ENCODE measurements at regions not wholly inside any gene's neighbourhood (a gene's known extent, or its start where the extent isn't known, plus 50 kb on each side); places are given as distances from the start of the nearest gene placed in this dataset.

GRCh38 chr4:19566041-19566440 is 685.7 kb upstream of the SLIT2 start:
- no peaks in the 10 kb centered on the region for H3K9me3 ChIP-seq (ENCODE audit: control insufficient read depth, low read depth, low read length)
- peaks cover 0 to 1% (median 0%) of the 10 kb centered on the region in 3 experiments; a peak in 2 of 7 replicates for H3K36me3 Mint-ChIP-seq (ENCODE audit: insufficient read depth in 1 of 3, low read depth in 3 of 3)
- no peak for TF ChIP-seq CTCF (conservative IDR thresholded peaks at IDR 0.05)
- no peaks in the 10 kb centered on the region for H4K20me1 ChIP-seq (ENCODE audit: control insufficient read depth, insufficient read depth, insufficient read length)
- H3K79me2 ChIP-seq (ENCODE audit: insufficient read depth, low read length): no peaks in the 10 kb centered on the region
- H4K5ac ChIP-seq (ENCODE audit: insufficient read length, low read depth, low read length): no peak overlapping the region
- no peak overlapping the region for H2BK20ac ChIP-seq (ENCODE audit: low read depth, low read length, poor library complexity, severe bottlenecking)
- H3K4me1 ChIP-seq (ENCODE audit: insufficient read depth, low read length): no peaks in the 10 kb centered on the region
- H4K8ac ChIP-seq (replicated peaks; ENCODE audit: insufficient read length, low read depth, low read length): no peak overlapping the region
- no peaks in the 10 kb centered on the region for H3K4me1 Mint-ChIP-seq
- H2AK5ac ChIP-seq (ENCODE audit: insufficient read length, low read length): no peak overlapping the region
- H2BK15ac ChIP-seq (ENCODE audit: low read depth, low read length): no peak overlapping the region
- H3T11ph ChIP-seq (ENCODE audit: low read length): no peak overlapping the region
- H3K56ac ChIP-seq (ENCODE audit: insufficient read length, low read depth, low read length): no peak overlapping the region
- no peak overlapping the region for H2BK12ac ChIP-seq (ENCODE audit: insufficient read length, low read depth, low read length)
- no peak overlapping the region for H4K91ac ChIP-seq (ENCODE audit: insufficient read length, low read depth, low read length)
- no peaks in the 10 kb centered on the region for H3K27me3 Mint-ChIP-seq (ENCODE audit: low read depth)
- H2BK5ac ChIP-seq (ENCODE audit: insufficient read length, low read length): no peak overlapping the region
- no peak overlapping the region for H2AFZ ChIP-seq (ENCODE audit: low read length)
- H3K27me3 ChIP-seq (ENCODE audit: insufficient read depth, low read length): no peaks in the 10 kb centered on the region
- peaks cover 0 to 4% of the 10 kb centered on the region in 2 experiments; a peak in 4 of 5 replicates for H3K9me3 Mint-ChIP-seq
- H3K23ac ChIP-seq (ENCODE audit: insufficient read length, low read depth, low read length): no peak overlapping the region
- H3K4me2 ChIP-seq (ENCODE audit: insufficient read depth, insufficient read length, low read length): no peak overlapping the region
- no peak overlapping the region for H3K4me3 Mint-ChIP-seq
- H3K27ac Mint-ChIP-seq: no peak overlapping the region
- no peak overlapping the region for H3K14ac ChIP-seq (ENCODE audit: insufficient read depth, low read length)
- H3K18ac ChIP-seq (ENCODE audit: insufficient read length, low read depth, low read length): no peak overlapping the region
- no peaks in the 10 kb centered on the region for H3K79me1 ChIP-seq (ENCODE audit: insufficient read depth, low read depth, low read length, poor library complexity, severe bottlenecking)
- H3K27ac ChIP-seq (ENCODE audit: insufficient read length, low read depth, low read length): no peak overlapping the region
- no peak overlapping the region for H3K4ac ChIP-seq (ENCODE audit: low read depth, low read length)
- DNase-seq: no peak
- no peaks in the 10 kb centered on the region for H3K23me2 ChIP-seq (ENCODE audit: insufficient read length, low read depth, low read length, poor library complexity, severe bottlenecking)
- H2BK120ac ChIP-seq (ENCODE audit: low read depth, low read length, poor library complexity, severe bottlenecking): no peak overlapping the region
- H3K9ac ChIP-seq (ENCODE audit: extremely low read depth, insufficient read length, low read length): no peak overlapping the region
